HL-60/S4 treated with phorbol 12-myristate 13-acetate at 8.2 ng/mL for 4 days and 3 days (cell line): ENCODE measurements at regions not wholly inside any gene's neighbourhood (a gene's known extent, or its start where the extent isn't known, plus 50 kb on each side); places are given as distances from the start of the nearest gene placed in this dataset.
"Not testable (repeated sequence)": the region's sequence is repeated elsewhere in the genome, so short reads cannot be mapped to it uniquely, and the experiment has no call there.

Experiments
- in situ Hi-C: fragments of 300-500 bp; cut with MboI; formaldehyde crosslinking; loops from 2 replicates; pipeline ENCODE4 v1.15.0; 2022; ENCODE audit warnings: low sequenced_read_pairs

GRCh38 chr4:138636781-138637180 lies 378.8 kb upstream of the NOCT start:
- in situ Hi-C loops, result no loop called here

- in situ Hi-C loops, result no loop called here
Measured at GRCh38 chr4:138634915-138635314, 380.7 kb upstream of the NOCT start.

- in situ Hi-C loops, result no loop called here
Measured at GRCh38 chr4:138633580-138633904, 382.0 kb upstream of the NOCT start.

- in situ Hi-C loops, result no loop called here
Measured at GRCh38 chr4:138632856-138633579, 382.6 kb upstream of the NOCT start.

- in situ Hi-C loops, result no loop called here
Measured at GRCh38 chr4:138630666-138631065, 384.9 kb upstream of the NOCT start.

- in situ Hi-C loops, result no loop called here
Measured at GRCh38 chr4:138629669-138630068, 385.9 kb upstream of the NOCT start.

GRCh38 chr4:138627096-138627495 lies 384.9 kb upstream of the SLC7A11 start:
- in situ Hi-C loops, result no loop called here

- in situ Hi-C loops, result not testable (repeated sequence)
Measured at GRCh38 chr4:138622362-138622761, 380.2 kb upstream of the SLC7A11 start.

- in situ Hi-C loops, result no loop called here
Measured at GRCh38 chr4:138616775-138617174, 374.6 kb upstream of the SLC7A11 start.

GRCh38 chr4:138614398-138615142 lies 372.4 kb upstream of the SLC7A11 start:
- in situ Hi-C loops, result no loop called here

- in situ Hi-C loops, result no loop called here
Measured at GRCh38 chr4:138612428-138612827, 370.3 kb upstream of the SLC7A11 start.

- in situ Hi-C loops, result no loop called here
Measured at GRCh38 chr4:138611721-138612120, 369.6 kb upstream of the SLC7A11 start.

GRCh38 chr4:138611017-138611416 lies 368.9 kb upstream of the SLC7A11 start:
- in situ Hi-C loops, result no loop called here

- in situ Hi-C loops, result no loop called here
Measured at GRCh38 chr4:138609943-138610350, 367.8 kb upstream of the SLC7A11 start.

GRCh38 chr4:138604556-138604955 lies 362.4 kb upstream of the SLC7A11 start:
- in situ Hi-C loops, result no loop called here

- in situ Hi-C loops, result no loop called here
Measured at GRCh38 chr4:138602664-138603063, 360.5 kb upstream of the SLC7A11 start.

- in situ Hi-C loops, result no loop called here
Measured at GRCh38 chr4:138599965-138600364, 357.8 kb upstream of the SLC7A11 start.

- in situ Hi-C loops, result no loop called here
Measured at GRCh38 chr4:138598226-138598625, 356.1 kb upstream of the SLC7A11 start.

- in situ Hi-C loops, result no loop called here
Measured at GRCh38 chr4:138596896-138597295, 354.7 kb upstream of the SLC7A11 start.

- in situ Hi-C loops, result no loop called here
Measured at GRCh38 chr4:138595731-138596460, 353.7 kb upstream of the SLC7A11 start.

- in situ Hi-C loops, result no loop called here
Measured at GRCh38 chr4:138595171-138595570, 353.0 kb upstream of the SLC7A11 start.

GRCh38 chr4:138592796-138593195 lies 350.6 kb upstream of the SLC7A11 start:
- in situ Hi-C loops, result no loop called here
